OCI-LY1 (cell line): ENCODE measurements at regions not wholly inside any gene's neighbourhood (a gene's known extent, or its start where the extent isn't known, plus 50 kb on each side); places are given as distances from the start of the nearest gene placed in this dataset.

Source experiments
- EZH2 ChIP-seq: fragments of 200-600 bp; sonication (generic), shearing (Covaris generic); IDR thresholded peaks from 2 replicates; pipeline ENCODE4 v1.8.0; 2017; ENCODE audit warnings: borderline replicate concordance, mixed run types, mild to moderate bottlenecking, antibody characterized with exemption, low read length, moderate library complexity, mixed read lengths
- TF ChIP-seq, protein P1 (sequence below): fragments of 200-600 bp; sonication (generic), shearing (Covaris generic); IDR thresholded peaks from 2 replicates; pipeline ENCODE4 v1.5.1; 2017; ENCODE audit warnings: mild to moderate bottlenecking, antibody characterized with exemption, low read length, moderate library complexity, mixed read lengths

DNA sequence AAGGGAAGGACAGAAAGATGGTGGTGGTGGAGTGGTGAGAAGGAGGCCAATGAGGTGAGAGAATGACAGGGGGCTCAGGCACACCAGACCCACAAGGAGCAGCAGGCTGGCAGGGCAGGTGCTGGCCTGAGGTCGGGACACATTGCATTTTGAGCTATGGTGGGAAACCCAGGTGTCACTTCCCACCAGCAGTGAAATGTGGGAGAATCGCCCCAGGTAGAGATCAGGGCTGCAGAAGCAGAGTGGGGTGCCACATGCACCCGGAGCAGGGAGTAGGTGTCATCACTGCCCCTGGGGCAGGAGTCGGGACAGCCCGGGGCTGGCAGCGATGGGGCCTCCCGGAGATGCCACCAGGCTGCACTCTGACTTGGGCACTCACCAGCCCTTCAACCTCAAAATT is 315.8 kb downstream of the BCL11B start:
- TF ChIP-seq, protein P1, sequence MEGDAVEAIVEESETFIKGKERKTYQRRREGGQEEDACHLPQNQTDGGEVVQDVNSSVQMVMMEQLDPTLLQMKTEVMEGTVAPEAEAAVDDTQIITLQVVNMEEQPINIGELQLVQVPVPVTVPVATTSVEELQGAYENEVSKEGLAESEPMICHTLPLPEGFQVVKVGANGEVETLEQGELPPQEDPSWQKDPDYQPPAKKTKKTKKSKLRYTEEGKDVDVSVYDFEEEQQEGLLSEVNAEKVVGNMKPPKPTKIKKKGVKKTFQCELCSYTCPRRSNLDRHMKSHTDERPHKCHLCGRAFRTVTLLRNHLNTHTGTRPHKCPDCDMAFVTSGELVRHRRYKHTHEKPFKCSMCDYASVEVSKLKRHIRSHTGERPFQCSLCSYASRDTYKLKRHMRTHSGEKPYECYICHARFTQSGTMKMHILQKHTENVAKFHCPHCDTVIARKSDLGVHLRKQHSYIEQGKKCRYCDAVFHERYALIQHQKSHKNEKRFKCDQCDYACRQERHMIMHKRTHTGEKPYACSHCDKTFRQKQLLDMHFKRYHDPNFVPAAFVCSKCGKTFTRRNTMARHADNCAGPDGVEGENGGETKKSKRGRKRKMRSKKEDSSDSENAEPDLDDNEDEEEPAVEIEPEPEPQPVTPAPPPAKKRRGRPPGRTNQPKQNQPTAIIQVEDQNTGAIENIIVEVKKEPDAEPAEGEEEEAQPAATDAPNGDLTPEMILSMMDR = no peak
- TF ChIP-seq EZH2 = no peak
